ENCODE measurements at regions not wholly inside any gene's neighbourhood (a gene's known extent, or its start where the extent isn't known, plus 50 kb on each side); places are given as distances from the start of the nearest gene placed in this dataset.

- intact Hi-C loops (cut with DNase I; ENCODE audit: low total_unique reads): no loop called here
- no peaks in the 10 kb centered on the region for H3K4me1 ChIP-seq
- TF ChIP-seq POLR2A (IDR thresholded peaks at IDR 0.05) (no peak), POLR2AphosphoS5 (IDR thresholded peaks at IDR 0.05) (no peak)
- TF ChIP-seq, protein P1, sequence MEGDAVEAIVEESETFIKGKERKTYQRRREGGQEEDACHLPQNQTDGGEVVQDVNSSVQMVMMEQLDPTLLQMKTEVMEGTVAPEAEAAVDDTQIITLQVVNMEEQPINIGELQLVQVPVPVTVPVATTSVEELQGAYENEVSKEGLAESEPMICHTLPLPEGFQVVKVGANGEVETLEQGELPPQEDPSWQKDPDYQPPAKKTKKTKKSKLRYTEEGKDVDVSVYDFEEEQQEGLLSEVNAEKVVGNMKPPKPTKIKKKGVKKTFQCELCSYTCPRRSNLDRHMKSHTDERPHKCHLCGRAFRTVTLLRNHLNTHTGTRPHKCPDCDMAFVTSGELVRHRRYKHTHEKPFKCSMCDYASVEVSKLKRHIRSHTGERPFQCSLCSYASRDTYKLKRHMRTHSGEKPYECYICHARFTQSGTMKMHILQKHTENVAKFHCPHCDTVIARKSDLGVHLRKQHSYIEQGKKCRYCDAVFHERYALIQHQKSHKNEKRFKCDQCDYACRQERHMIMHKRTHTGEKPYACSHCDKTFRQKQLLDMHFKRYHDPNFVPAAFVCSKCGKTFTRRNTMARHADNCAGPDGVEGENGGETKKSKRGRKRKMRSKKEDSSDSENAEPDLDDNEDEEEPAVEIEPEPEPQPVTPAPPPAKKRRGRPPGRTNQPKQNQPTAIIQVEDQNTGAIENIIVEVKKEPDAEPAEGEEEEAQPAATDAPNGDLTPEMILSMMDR (IDR thresholded peaks at IDR 0.05): no peak
- no peak overlapping the region for H3K4me3 ChIP-seq
- H3K27ac ChIP-seq: no peak overlapping the region
- no peaks in the 10 kb centered on the region for H3K9me3 ChIP-seq
- DNase-seq (ENCODE audit: low spot score in 2 of 2): no peak
- H3K36me3 ChIP-seq: no peaks in the 10 kb centered on the region
- peaks cover 0 to 3% of the 10 kb centered on the region in 2 donors for H3K27me3 ChIP-seq
These were observed 89.4 kb upstream of the NTRK3 start for GRCh38 chr15:88345962-88346361.

DNA sequence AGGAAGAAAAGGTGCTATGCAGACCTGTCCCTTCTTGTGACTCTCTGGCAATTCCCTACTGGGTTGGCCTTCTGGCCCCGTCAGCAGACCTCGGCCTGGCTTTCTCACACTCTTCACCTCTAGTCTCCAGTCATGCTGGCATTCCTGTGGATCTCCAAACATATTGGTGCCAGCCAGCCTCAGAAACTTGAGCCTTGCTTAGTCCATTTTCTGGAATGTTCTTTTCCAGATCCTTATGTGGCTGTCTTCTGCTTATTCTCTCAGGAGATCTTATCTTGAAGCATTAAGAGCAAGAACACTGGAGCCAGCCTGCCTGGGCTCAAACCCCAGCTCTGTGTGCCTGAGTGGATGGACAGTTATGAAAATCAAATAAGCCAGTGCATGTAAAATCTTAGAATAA is 88.2 kb upstream of the NTRK3 start:
- no peaks in the 10 kb centered on the region for H3K9me3 ChIP-seq
- intact Hi-C loops (cut with DNase I; ENCODE audit: low total_unique reads): loop anchor here (5.0 kb wide), 1 partner anchor 332 kb away; no protein-coding TSS in a partner anchor
- H3K4me1 ChIP-seq: no peaks in the 10 kb centered on the region
- DNase-seq (ENCODE audit: low spot score in 2 of 2): no peak
- no peak for TF ChIP-seq POLR2A (IDR thresholded peaks at IDR 0.05)
- no peak for TF ChIP-seq POLR2AphosphoS5 (IDR thresholded peaks at IDR 0.05)
- TF ChIP-seq, protein P1 (IDR thresholded peaks at IDR 0.05): no peak
- peaks cover 0 to 3% of the 10 kb centered on the region in 2 donors for H3K27me3 ChIP-seq
- H3K4me3 ChIP-seq: no peak overlapping the region
- H3K36me3 ChIP-seq: no peaks in the 10 kb centered on the region
- no peak overlapping the region for H3K27ac ChIP-seq

GRCh38 chr15:88342666-88343065 is 86.1 kb upstream of the NTRK3 start:
- no peaks in the 10 kb centered on the region for H3K36me3 ChIP-seq
- H3K27me3 ChIP-seq: no peaks in the 10 kb centered on the region
- TF ChIP-seq, protein P1 (IDR thresholded peaks at IDR 0.05): no peak
- TF ChIP-seq POLR2AphosphoS5 (IDR thresholded peaks at IDR 0.05) (no peak), POLR2A (IDR thresholded peaks at IDR 0.05) (no peak)
- no peaks in the 10 kb centered on the region for H3K9me3 ChIP-seq
- DNase-seq (ENCODE audit: low spot score in 2 of 2): no peak
- no peak overlapping the region for H3K27ac ChIP-seq
- H3K4me1 ChIP-seq: no peaks in the 10 kb centered on the region
- intact Hi-C loops (cut with DNase I; ENCODE audit: low total_unique reads): loop anchor here (5.0 kb wide), 1 partner anchor 330 kb away; no protein-coding TSS in a partner anchor
- H3K4me3 ChIP-seq: no peak overlapping the region

GRCh38 chr15:88341653-88342052 is 85.1 kb upstream of the NTRK3 start:
- Histone ChIP-seq H3K4me3 (no peak overlapping the region), H3K4me1 (no peaks in the 10 kb centered on the region), H3K27me3 (no peaks in the 10 kb centered on the region), H3K9me3 (no peaks in the 10 kb centered on the region), H3K36me3 (no peaks in the 10 kb centered on the region), H3K27ac (no peak overlapping the region)
- intact Hi-C loops (cut with DNase I; ENCODE audit: low total_unique reads): loop anchor here (5.0 kb wide), 1 partner anchor 329 kb away; no protein-coding TSS in a partner anchor
- TF ChIP-seq POLR2AphosphoS5 (IDR thresholded peaks at IDR 0.05) (no peak), POLR2A (IDR thresholded peaks at IDR 0.05) (no peak)
- TF ChIP-seq, protein P1 (IDR thresholded peaks at IDR 0.05): no peak
- no peak for DNase-seq (ENCODE audit: low spot score in 2 of 2)

DNA sequence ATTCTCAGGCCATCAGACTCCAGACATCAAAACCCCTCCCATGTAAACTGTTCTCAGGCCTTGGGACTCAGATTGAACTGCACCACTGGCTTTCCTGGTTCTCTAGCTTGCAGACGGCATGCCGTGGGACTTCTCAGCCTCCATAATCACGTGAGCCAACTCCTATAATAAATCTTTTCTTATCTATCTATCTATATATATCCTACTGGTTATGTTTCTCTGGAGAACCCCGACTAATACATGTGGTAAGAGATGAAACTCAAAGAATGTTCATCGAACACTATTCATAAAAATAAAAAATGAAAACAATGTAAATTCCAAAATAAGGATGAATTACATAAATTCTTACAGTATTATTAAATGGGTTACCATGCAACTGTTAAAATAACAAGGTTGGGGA is 84.5 kb upstream of the NTRK3 start:
- intact Hi-C loops (cut with DNase I; ENCODE audit: low total_unique reads): loop anchor here (5.0 kb wide), 1 partner anchor 329 kb away; no protein-coding TSS in a partner anchor
- H3K27ac ChIP-seq: no peak overlapping the region
- H3K27me3 ChIP-seq: no peaks in the 10 kb centered on the region
- no peaks in the 10 kb centered on the region for H3K9me3 ChIP-seq
- H3K36me3 ChIP-seq: no peaks in the 10 kb centered on the region
- no peak overlapping the region for H3K4me3 ChIP-seq
- H3K4me1 ChIP-seq: no peaks in the 10 kb centered on the region
- no peak for DNase-seq (ENCODE audit: low spot score in 2 of 2)
- TF ChIP-seq POLR2A (IDR thresholded peaks at IDR 0.05) (no peak), POLR2AphosphoS5 (IDR thresholded peaks at IDR 0.05) (no peak)
- TF ChIP-seq, protein P1 (IDR thresholded peaks at IDR 0.05): no peak

Measured in breast epithelium (tissue), 4 donors.